ENCODE measurements at regions not wholly inside any gene's neighbourhood (a gene's known extent, or its start where the extent isn't known, plus 50 kb on each side); places are given as distances from the start of the nearest gene placed in this dataset.

DNA sequence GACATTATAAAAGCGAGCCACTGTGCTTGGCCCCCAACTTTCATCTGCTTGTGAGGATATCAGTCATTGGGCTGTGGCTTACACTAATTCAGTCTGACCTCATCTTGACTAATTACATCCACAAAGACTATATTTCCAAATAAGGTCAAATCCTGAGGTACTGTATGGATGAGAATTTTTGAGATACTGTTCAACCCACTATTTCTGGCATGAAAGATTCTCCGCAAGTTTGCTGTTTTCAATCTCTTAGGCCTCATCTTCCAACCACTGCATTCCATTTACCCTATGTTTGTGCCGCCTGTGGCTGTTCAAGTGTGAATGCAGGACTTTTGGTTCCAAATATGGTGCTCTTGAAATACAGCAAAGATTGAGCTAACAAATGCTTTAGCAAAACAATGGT is 400.9 kb upstream of the SGCD start:
- Histone ChIP-seq H3K4me3 (ENCODE audit: extremely low read depth, insufficient read depth, low read length, poor library complexity, severe bottlenecking) (no peak overlapping the region), H3K9me3 (ENCODE audit: control insufficient read depth, low read length) (no peaks in the 10 kb centered on the region), H3K4me1 (ENCODE audit: control insufficient read depth, insufficient read depth, low read length, poor library complexity, severe bottlenecking) (no peaks in the 10 kb centered on the region), H3K27ac (ENCODE audit: low read depth, low read length, severe bottlenecking) (no peak overlapping the region), H3K36me3 (ENCODE audit: control insufficient read depth, insufficient read depth, low read length) (no peaks in the 10 kb centered on the region)
- WGBS, 2 experiments (ENCODE audit: insufficient coverage in 2 of 2), result 100% methylated on average over 1 of the region's 3 CpGs; no CpG with 5 or more reads in 1 of the 2 experiments

DNA sequence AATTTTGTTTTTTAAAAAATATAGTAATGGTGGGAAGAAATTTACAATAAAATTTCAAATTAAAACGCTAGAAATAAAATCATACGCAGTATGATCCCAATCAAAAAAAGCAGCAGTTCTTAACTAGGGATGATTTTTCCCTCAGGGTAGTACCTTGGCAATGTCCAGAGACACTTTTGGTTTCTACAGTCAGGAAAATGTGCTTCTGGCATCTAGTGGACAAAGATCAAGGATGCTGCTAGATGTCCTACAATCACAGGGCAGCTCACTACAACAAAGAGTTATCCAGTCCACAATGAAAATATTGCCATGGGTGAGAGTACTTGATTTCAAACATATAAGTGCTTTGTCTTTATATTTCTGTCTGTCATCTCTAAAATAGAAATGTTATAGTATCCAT is 400.2 kb upstream of the SGCD start:
- no peaks in the 10 kb centered on the region for H3K36me3 ChIP-seq (ENCODE audit: control insufficient read depth, insufficient read depth, low read length)
- H3K4me3 ChIP-seq (ENCODE audit: extremely low read depth, insufficient read depth, low read length, poor library complexity, severe bottlenecking), result no peak overlapping the region
- no peaks in the 10 kb centered on the region for H3K9me3 ChIP-seq (ENCODE audit: control insufficient read depth, low read length)
- WGBS, 2 experiments (ENCODE audit: insufficient coverage in 2 of 2), result 100% methylated on average over 1 of the region's 2 CpGs; no CpG with 5 or more reads in 1 of the 2 experiments
- H3K4me1 ChIP-seq (ENCODE audit: control insufficient read depth, insufficient read depth, low read length, poor library complexity, severe bottlenecking), result no peaks in the 10 kb centered on the region
- H3K27ac ChIP-seq (ENCODE audit: low read depth, low read length, severe bottlenecking), result no peak overlapping the region

DNA sequence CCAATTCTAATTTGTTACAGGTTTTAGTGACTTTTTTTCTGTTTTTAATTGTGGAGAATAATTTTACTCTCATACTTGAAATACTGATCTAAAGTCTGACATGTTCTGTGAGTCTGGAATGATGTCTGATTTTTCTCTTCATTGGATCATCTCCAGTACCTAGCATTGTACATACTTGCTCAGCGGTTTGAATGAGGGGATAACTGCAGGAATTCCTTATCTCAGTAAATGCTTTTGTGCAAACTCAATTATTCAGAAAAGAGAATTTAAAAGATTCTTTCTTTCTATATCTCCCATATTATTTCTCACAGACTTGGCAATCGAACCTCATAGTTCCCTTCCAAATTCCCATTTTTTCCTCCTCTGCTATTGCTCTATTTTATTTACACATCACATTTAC is 397.9 kb upstream of the SGCD start:
- H3K9me3 ChIP-seq (ENCODE audit: control insufficient read depth, low read length), result no peaks in the 10 kb centered on the region
- H3K36me3 ChIP-seq (ENCODE audit: control insufficient read depth, insufficient read depth, low read length), result no peaks in the 10 kb centered on the region
- no peaks in the 10 kb centered on the region for H3K4me1 ChIP-seq (ENCODE audit: control insufficient read depth, insufficient read depth, low read length, poor library complexity, severe bottlenecking)
- WGBS, 2 experiments (ENCODE audit: insufficient coverage in 2 of 2), result 79 to 90% methylated on average over 1 of the region's 2 CpGs
- no peak overlapping the region for H3K27ac ChIP-seq (ENCODE audit: low read depth, low read length, severe bottlenecking)
- H3K4me3 ChIP-seq (ENCODE audit: extremely low read depth, insufficient read depth, low read length, poor library complexity, severe bottlenecking), result no peak overlapping the region

DNA sequence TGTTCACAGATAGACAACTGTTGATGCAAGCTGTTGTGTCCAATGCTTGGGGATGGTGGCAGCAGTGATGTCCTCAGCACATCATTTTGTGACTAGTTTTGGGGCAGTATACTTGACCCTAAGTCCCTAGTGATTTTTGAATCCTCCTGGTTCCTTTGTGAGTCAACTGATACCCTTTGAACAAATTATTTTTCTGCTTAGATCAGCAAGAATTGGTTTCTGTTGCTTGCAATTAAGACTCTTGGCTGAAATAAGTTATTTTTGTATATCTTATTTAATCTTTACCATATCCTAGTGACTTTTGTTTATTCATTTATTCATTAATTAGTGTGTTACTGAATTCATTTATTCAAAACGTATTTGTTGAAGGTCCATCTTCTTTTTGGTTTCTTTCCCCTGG is 392.0 kb upstream of the SGCD start:
- Histone ChIP-seq H3K9me3 (ENCODE audit: control insufficient read depth, low read length) (no peaks in the 10 kb centered on the region), H3K27ac (ENCODE audit: low read depth, low read length, severe bottlenecking) (no peak overlapping the region), H3K4me1 (ENCODE audit: control insufficient read depth, insufficient read depth, low read length, poor library complexity, severe bottlenecking) (no peaks in the 10 kb centered on the region), H3K36me3 (ENCODE audit: control insufficient read depth, insufficient read depth, low read length) (no peaks in the 10 kb centered on the region), H3K4me3 (ENCODE audit: extremely low read depth, insufficient read depth, low read length, poor library complexity, severe bottlenecking) (no peak overlapping the region)
- no CpG with 5 or more reads among the region's 1 CpG for WGBS, 2 experiments (ENCODE audit: insufficient coverage in 2 of 2)

DNA sequence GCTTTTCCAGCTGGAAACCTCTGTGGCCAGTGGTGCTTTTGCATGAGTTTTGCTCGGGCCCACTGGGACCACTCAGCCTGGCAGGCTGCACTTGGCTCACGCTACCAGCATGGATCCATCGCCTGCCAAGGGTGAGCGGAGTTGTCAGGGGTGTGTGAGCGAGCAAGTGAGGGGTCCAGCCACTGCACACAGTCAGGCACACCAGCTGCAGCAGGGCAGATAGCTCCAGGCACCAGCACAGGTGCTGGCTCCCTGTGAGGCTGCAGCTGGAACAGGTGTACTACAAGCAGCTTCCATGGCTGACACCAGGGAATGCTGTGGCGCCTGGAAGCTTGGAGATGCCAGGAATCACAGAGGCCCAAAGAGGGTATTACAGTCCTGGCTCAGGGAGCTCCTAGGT is 391.2 kb upstream of the SGCD start:
- no peaks in the 10 kb centered on the region for H3K9me3 ChIP-seq (ENCODE audit: control insufficient read depth, low read length)
- H3K36me3 ChIP-seq (ENCODE audit: control insufficient read depth, insufficient read depth, low read length), result no peaks in the 10 kb centered on the region
- H3K27ac ChIP-seq (ENCODE audit: low read depth, low read length, severe bottlenecking), result no peak overlapping the region
- H3K4me1 ChIP-seq (ENCODE audit: control insufficient read depth, insufficient read depth, low read length, poor library complexity, severe bottlenecking), result no peaks in the 10 kb centered on the region
- WGBS, 2 experiments (ENCODE audit: insufficient coverage in 2 of 2), result 88 to 89% methylated on average over 6 of the region's 6 CpGs
- no peak overlapping the region for H3K4me3 ChIP-seq (ENCODE audit: extremely low read depth, insufficient read depth, low read length, poor library complexity, severe bottlenecking)

DNA sequence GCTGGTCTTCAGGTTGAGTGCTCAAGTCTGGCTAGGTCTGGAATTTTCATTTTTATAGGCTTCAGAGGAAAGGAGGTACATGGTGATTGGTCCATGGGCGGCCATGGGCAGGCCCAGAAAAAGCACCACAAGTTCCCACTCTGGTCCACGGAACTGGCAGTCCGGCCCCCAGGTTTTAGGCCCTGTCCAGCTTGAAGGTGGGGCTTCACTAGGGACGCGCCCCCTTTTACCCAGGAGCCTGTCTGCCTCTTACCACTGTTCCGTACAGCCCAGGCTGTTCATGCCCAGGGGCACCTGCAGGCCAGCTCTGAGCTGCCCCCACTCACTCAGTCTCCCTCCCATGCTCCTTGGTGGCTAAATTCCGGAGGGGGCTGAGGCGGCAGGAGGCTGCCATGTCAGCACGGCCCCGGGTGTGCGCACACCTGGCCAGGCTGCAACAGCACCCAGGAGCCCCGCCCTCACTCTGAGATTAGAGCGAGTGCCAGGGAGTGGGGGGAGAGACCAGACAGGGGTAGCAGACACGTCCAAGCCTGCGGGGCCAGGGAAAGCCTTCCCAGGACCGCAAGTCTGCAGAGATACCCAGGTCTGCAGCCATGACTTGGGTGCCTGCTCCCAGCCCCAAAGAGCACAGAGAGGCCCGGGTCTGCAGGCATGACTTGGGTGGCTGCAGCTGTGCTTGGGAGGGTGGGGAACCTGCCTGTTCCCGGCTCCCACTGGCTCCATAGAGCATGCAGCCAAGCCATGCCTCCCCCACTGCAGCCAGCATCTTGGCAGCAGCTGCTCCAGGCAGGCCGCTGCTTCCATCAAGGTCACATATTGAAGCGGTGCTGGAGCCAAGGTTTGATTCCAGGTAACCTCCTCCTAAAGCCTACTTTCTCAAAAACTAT is 390.2 kb upstream of the SGCD start:
- Histone ChIP-seq H3K4me3 (ENCODE audit: extremely low read depth, insufficient read depth, low read length, poor library complexity, severe bottlenecking) (no peak overlapping the region), H3K36me3 (ENCODE audit: control insufficient read depth, insufficient read depth, low read length) (no peaks in the 10 kb centered on the region), H3K4me1 (ENCODE audit: control insufficient read depth, insufficient read depth, low read length, poor library complexity, severe bottlenecking) (no peaks in the 10 kb centered on the region), H3K27ac (ENCODE audit: low read depth, low read length, severe bottlenecking) (no peak overlapping the region), H3K9me3 (ENCODE audit: control insufficient read depth, low read length) (no peaks in the 10 kb centered on the region)
- WGBS, 2 experiments (ENCODE audit: insufficient coverage in 2 of 2), result 79 to 88% methylated on average over 15 of the region's 20 CpGs

DNA sequence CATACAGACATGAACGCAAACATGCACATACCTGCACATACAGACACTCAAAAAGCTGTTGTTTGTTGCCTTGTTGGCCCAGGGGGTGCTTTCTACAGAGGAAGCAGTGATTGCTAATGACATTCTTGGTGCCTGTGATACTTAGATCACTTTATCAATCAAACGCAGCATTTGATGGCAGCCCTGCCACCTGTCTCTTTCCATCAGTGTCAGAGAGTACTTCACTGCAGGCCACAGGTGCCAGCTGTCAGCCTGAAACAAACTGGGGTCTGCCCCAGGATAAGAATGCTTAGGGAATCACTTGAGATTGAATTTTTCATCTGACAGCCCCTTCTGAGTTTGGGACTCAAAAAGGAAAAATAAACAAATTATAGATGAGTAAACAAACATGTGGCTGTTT is 388.9 kb upstream of the SGCD start:
- 92 to 100% methylated on average over 1 to 2 of the region's 2 CpGs for WGBS, 2 experiments (ENCODE audit: insufficient coverage in 2 of 2)
- Histone ChIP-seq H3K4me1 (ENCODE audit: control insufficient read depth, insufficient read depth, low read length, poor library complexity, severe bottlenecking) (no peaks in the 10 kb centered on the region), H3K36me3 (ENCODE audit: control insufficient read depth, insufficient read depth, low read length) (no peaks in the 10 kb centered on the region)

DNA sequence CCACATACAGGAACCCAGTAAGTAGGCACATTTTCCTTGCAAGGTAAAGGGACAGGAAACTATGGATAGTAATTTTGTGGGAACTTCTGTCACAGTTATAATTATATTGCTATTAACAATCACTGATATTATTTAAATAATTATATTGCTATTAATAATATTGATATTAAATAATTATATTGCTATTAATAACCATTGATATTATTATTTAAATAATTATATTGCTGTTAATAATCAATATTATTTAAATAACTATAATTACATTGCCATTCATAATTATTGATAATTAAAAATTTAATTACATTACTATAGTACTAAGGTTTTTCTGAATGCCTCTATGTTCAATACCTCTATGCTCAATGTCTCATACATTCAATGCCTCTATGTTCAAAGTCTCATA is 385.6 kb upstream of the SGCD start:
- Histone ChIP-seq H3K36me3 (ENCODE audit: control insufficient read depth, insufficient read depth, low read length) (no peaks in the 10 kb centered on the region), H3K9me3 (ENCODE audit: control insufficient read depth, low read length) (no peaks in the 10 kb centered on the region), H3K4me3 (ENCODE audit: extremely low read depth, insufficient read depth, low read length, poor library complexity, severe bottlenecking) (no peak overlapping the region), H3K4me1 (ENCODE audit: control insufficient read depth, insufficient read depth, low read length, poor library complexity, severe bottlenecking) (no peaks in the 10 kb centered on the region), H3K27ac (ENCODE audit: low read depth, low read length, severe bottlenecking) (no peak overlapping the region)

More for the DNA sequence above, 388.9 kb upstream of the SGCD start:
- Histone ChIP-seq H3K27ac (ENCODE audit: low read depth, low read length, severe bottlenecking) (no peak overlapping the region), H3K9me3 (ENCODE audit: control insufficient read depth, low read length) (no peaks in the 10 kb centered on the region), H3K4me3 (ENCODE audit: extremely low read depth, insufficient read depth, low read length, poor library complexity, severe bottlenecking) (no peak overlapping the region)

DNA sequence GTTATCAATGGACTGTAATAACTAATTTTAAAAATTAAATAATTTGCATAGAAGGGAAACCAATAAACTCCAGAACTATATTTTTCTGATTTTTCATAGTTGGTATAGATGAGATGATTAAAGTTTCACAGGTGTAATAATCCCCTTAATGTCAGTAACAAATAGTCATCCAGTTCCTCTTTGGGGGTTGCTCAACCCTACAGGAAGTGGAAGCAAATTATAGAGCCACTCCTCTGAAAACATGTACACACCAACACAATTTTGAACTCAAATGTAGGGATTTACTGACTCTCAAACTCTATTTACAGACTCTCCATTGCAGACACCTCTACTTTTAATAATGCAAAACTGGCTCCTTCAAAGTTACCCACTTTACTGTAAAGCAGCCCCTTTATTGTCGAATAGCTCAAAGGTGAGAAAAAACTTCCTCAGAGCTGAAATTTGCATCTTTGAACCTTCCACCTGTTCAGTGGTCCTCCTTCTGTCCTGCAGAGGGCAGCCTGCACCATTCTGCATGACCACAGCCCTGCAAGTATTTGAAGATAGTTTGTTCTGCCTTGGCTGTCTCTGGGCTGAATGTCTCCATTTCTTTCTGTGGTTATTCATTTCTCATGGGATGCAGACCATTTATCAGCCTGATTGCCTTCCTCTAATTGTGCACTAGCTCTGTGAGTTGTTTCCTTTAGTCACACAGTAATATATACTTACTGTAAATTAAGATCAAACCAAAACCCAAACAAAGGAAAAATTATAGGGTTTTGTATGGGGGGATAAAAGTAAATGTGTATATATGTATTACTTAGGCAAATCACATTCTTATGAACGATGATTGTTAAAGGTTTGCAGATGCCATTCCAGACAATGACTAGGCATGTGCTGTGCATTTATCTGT is 383.2 kb upstream of the SGCD start:
- H3K9me3 ChIP-seq (ENCODE audit: control insufficient read depth, low read length), result no peaks in the 10 kb centered on the region
- no peak overlapping the region for H3K27ac ChIP-seq (ENCODE audit: low read depth, low read length, severe bottlenecking)
- 9 to 57% methylated on average over 1 of the region's 2 CpGs for WGBS, 2 experiments (ENCODE audit: insufficient coverage in 2 of 2)
- H3K36me3 ChIP-seq (ENCODE audit: control insufficient read depth, insufficient read depth, low read length), result no peaks in the 10 kb centered on the region
- H3K4me1 ChIP-seq (ENCODE audit: control insufficient read depth, insufficient read depth, low read length, poor library complexity, severe bottlenecking), result no peaks in the 10 kb centered on the region
- no peak overlapping the region for H3K4me3 ChIP-seq (ENCODE audit: extremely low read depth, insufficient read depth, low read length, poor library complexity, severe bottlenecking)

DNA sequence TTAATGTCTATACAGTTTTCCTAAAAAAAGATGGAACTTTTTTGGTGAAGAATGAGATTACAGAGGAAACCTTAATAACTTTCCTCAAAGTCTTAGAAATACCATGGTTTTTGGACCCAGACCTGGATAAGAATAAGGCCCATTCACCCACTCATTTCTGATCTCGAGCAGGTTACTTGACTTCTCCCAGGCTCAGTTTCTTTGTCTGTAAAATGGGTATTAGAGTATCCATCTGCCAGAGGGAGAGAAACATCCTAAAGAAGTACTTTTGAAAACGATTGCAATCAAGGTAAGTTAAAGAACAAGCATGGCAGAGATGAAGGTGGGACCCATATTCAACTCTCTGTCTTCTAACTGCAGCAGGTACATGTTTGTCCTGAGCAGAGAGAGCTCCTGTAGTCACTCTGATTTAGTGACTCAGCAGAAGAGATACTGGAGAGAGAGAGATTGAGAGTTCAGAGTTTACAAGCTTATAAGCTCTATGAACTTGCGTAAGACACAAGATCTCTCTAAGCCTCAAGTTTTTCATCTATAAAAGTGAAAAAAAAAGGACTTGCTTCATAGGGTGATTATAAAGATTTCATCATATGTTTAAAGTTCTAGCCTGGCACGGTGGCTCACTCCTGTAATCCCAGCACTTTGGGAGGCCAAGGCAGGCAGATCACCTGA is 379.4 kb upstream of the SGCD start:
- H3K4me3 ChIP-seq (ENCODE audit: extremely low read depth, insufficient read depth, low read length, poor library complexity, severe bottlenecking), result no peak overlapping the region
- WGBS, 2 experiments (ENCODE audit: insufficient coverage in 2 of 2), result 61 to 94% methylated on average over 2 of the region's 4 CpGs
- peaks cover 4% of the 10 kb centered on the region for H3K4me1 ChIP-seq (ENCODE audit: control insufficient read depth, insufficient read depth, low read length, poor library complexity, severe bottlenecking)
- H3K27ac ChIP-seq (ENCODE audit: low read depth, low read length, severe bottlenecking), result no peak overlapping the region
- H3K9me3 ChIP-seq (ENCODE audit: control insufficient read depth, low read length), result no peaks in the 10 kb centered on the region
- no peaks in the 10 kb centered on the region for H3K36me3 ChIP-seq (ENCODE audit: control insufficient read depth, insufficient read depth, low read length)
